ENCODE measurements at regions not wholly inside any gene's neighbourhood (a gene's known extent, or its start where the extent isn't known, plus 50 kb on each side); places are given as distances from the start of the nearest gene placed in this dataset.
"Not testable (repeated sequence)": the region's sequence is repeated elsewhere in the genome, so short reads cannot be mapped to it uniquely, and the experiment has no call there.

DNA sequence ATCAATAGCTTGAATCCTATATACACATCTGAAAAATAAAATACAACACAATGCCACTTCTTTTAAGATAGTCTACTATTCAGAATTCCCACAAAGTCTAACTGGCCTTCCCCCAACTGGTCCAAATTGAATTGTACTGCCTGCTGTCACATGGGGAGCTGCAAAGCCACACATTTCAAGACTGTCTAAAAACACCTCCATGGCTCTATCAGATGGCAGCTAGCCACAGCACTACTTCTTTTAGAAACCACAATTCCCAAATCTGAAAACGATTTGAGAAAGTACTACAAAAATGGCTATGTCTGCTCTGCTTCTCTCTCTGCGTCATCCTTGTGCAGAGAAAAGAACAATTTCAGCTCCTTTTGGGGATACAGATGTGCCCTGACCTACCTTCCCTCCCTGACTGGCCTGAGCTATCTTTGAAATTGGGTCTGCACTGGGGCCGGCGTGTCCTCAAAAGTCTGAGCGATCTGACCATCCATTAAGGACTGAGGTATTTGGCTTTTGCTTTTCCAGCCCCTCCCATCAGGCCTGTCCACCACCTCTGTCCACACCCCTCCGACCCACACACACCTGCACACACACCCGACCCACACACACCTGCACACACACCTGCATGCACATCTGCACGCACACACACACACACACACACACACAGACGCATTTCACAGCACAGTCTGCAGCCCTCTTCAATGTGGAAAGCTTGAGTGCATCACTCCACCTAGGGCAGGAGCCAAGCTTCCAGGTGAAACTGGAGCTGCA lies 68.6 kb upstream of the IPO5 start:
- TF ChIP-seq CTCF (IDR thresholded peaks at IDR 0.05; ENCODE audit: low read depth, low read length): no peak
- in situ Hi-C loops (cut with HindIII; ENCODE audit: low sequenced_read_pairs): no loop called here
- DNase-seq (ENCODE audit: low read depth, low spot score): no peak
- no peak overlapping the region for H3K4me3 ChIP-seq (ENCODE audit: low read depth, low read length)

GRCh38 chr13:97885641-97886040 lies 67.8 kb upstream of the IPO5 start:
- in situ Hi-C loops (cut with HindIII; ENCODE audit: low sequenced_read_pairs): no loop called here
- no peak overlapping the region for H3K4me3 ChIP-seq (ENCODE audit: low read depth, low read length)
- TF ChIP-seq CTCF (IDR thresholded peaks at IDR 0.05; ENCODE audit: low read depth, low read length): no peak
- DNase-seq (ENCODE audit: low read depth, low spot score): no peak

DNA sequence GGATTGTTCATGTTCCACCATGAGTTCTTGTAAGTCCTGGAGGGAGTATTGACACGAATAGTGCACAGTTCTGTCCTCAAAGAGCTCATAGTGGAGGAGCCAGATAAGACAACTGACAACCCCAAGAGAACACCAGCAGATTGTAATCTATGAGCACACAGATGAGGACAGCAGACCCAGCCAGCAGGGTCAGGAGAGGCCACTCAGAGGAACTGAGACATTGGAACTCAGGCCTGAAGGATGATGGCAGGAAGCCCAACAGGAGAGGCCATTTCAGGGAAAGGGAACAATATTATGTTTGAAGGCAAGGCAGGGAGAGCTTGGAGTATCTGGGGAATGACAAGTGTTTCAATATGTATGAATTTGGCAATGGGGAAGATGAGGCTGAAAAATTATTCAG lies 63.7 kb upstream of the IPO5 start:
- DNase-seq (ENCODE audit: low read depth, low spot score): no peak
- no peak overlapping the region for H3K4me3 ChIP-seq (ENCODE audit: low read depth, low read length)
- TF ChIP-seq CTCF (IDR thresholded peaks at IDR 0.05; ENCODE audit: low read depth, low read length): no peak
- in situ Hi-C loops (cut with HindIII; ENCODE audit: low sequenced_read_pairs): no loop called here

GRCh38 chr13:97890573-97890972 lies 62.9 kb upstream of the IPO5 start:
- no peak for TF ChIP-seq CTCF (IDR thresholded peaks at IDR 0.05; ENCODE audit: low read depth, low read length)
- H3K4me3 ChIP-seq (ENCODE audit: low read depth, low read length): no peak overlapping the region
- in situ Hi-C loops (cut with HindIII; ENCODE audit: low sequenced_read_pairs): no loop called here
- DNase-seq (ENCODE audit: low read depth, low spot score): no peak

DNA sequence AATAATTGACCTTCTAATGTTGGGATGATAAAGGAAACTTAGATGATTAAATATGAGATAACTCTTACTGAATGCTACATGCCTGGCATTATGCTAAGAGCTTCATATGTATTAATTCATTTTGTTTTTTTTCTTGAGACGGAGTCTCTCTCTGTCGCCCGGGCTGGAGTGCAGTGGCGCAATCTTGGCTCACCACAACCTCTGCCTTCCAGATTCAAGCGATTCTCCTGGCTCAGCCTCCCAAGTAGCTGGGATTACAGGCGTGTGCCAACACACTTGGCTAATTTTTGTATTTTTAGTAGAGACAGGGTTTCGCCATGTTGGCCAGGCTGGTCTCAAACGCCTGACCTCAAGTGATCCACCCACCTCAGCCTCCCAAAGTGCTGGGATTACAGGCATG lies 61.5 kb upstream of the IPO5 start:
- in situ Hi-C loops (cut with HindIII; ENCODE audit: low sequenced_read_pairs); H3K4me3 ChIP-seq (ENCODE audit: low read depth, low read length); DNase-seq (ENCODE audit: low read depth, low spot score): not testable (repeated sequence)

DNA sequence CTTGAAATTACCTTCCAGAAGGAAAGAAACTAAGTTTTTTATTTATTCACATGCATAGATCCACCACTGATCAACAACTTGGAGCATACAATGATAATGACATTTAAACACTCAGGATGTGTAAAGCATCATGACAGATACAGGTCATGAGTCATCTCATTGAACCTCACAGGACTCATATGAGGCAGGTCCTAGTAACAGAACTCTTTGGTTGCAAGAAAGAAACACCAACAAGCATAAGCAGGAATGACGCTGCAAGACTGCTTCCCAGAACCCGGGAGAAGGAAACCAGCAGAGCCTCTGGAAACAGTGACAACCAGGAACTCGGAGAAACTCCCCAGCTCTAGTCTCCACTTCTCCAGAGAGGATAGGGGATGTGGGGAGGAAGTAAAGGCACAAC lies 60.8 kb upstream of the IPO5 start:
- TF ChIP-seq CTCF (IDR thresholded peaks at IDR 0.05; ENCODE audit: low read depth, low read length): no peak
- in situ Hi-C loops (cut with HindIII; ENCODE audit: low sequenced_read_pairs): no loop called here
- peak; percentile 27 for DNase-seq (ENCODE audit: low read depth, low spot score)
- no peak overlapping the region for H3K4me3 ChIP-seq (ENCODE audit: low read depth, low read length)

- H3K4me3 ChIP-seq (ENCODE audit: low read depth, low read length): no peak overlapping the region
- DNase-seq (ENCODE audit: low read depth, low spot score): no peak
- in situ Hi-C loops (cut with HindIII; ENCODE audit: low sequenced_read_pairs): no loop called here
- no peak for TF ChIP-seq CTCF (IDR thresholded peaks at IDR 0.05; ENCODE audit: low read depth, low read length)
Measured at GRCh38 chr13:97895383-97895782, 58.1 kb upstream of the IPO5 start.

Measured in astrocyte of the spinal cord (primary cell).